SU-DHL-6 (cell line): ENCODE measurements at regions not wholly inside any gene's neighbourhood (a gene's known extent, or its start where the extent isn't known, plus 50 kb on each side); places are given as distances from the start of the nearest gene placed in this dataset.

ENCODE experiments used
- H2AFZ ChIP-seq: fragments of 200-600 bp; sonication (generic); 2 replicates; pipeline ENCODE4 v1.6.1; 2014; ENCODE audit warnings: low read depth, mild to moderate bottlenecking, moderate library complexity, mixed read lengths, antibody characterized with exemption, low read length; ENCODE audit not compliant: severe bottlenecking
- H3F3A ChIP-seq: fragments of 200-600 bp; shearing (Covaris generic); 2 replicates; pipeline ENCODE4 v1.6.0; 2016; ENCODE audit warnings: antibody characterized with exemption, mild to moderate bottlenecking; ENCODE audit not compliant: insufficient read depth
- H3K27ac ChIP-seq: fragments of 200-600 bp; sonication (generic); 2 replicates; pipeline ENCODE4 v1.5.1; 2016; ENCODE audit warnings: low read depth, mild to moderate bottlenecking, low read length, moderate library complexity, mixed read lengths
- H3K27me3 ChIP-seq: fragments of 200-600 bp; sonication (generic), shearing (Covaris generic); 2 replicates; pipeline ENCODE4 v1.6.0; 2014; ENCODE audit warnings: mild to moderate bottlenecking, low read length
- H3K36me3 ChIP-seq: fragments of 200-600 bp; sonication (generic); 2 replicates; pipeline ENCODE4 v1.6.1; 2014; ENCODE audit warnings: mild to moderate bottlenecking, low read length, mixed read lengths
- H3K4me2 ChIP-seq: fragments of 300-600, 200-600 bp; shearing (Covaris generic), sonication (generic); 2 replicates; pipeline ENCODE4 v1.6.0; 2014; ENCODE audit warnings: low read length, low read depth, mild to moderate bottlenecking; ENCODE audit not compliant: poor library complexity, severe bottlenecking
- H3K4me3 ChIP-seq: fragments of 200-600 bp; sonication (generic); 2 replicates; pipeline ENCODE4 v1.5.1; 2014; ENCODE audit warnings: antibody characterized with exemption, low read length, mild to moderate bottlenecking, mixed read lengths; ENCODE audit not compliant: insufficient read depth, poor library complexity, severe bottlenecking
- H3K79me2 ChIP-seq: fragments of 200-600 bp; sonication (generic); 2 replicates; pipeline ENCODE4 v1.6.1; 2014; ENCODE audit warnings: mild to moderate bottlenecking, low read length, moderate library complexity; ENCODE audit not compliant: insufficient read depth
- H3K9ac ChIP-seq: fragments of 200-600 bp; sonication (generic); 2 replicates; pipeline ENCODE4 v1.7.0; 2014; ENCODE audit warnings: mild to moderate bottlenecking, low read length
- H3K9me2 ChIP-seq: fragments of 200-600 bp; sonication (generic); replicated peaks from 2 replicates; pipeline ENCODE4 v1.6.1; 2014; ENCODE audit warnings: low read length; ENCODE audit not compliant: insufficient read depth
- H3K9me3 ChIP-seq: fragments of 200-600 bp; sonication (generic); 2 replicates; pipeline ENCODE4 v1.6.1; 2014; ENCODE audit warnings: low read length, mixed read lengths; ENCODE audit not compliant: insufficient read depth
- H4K20me1 ChIP-seq: fragments of 200-600 bp; sonication (generic); 2 replicates; pipeline ENCODE4 v1.6.1; 2014; ENCODE audit warnings: low read depth, mild to moderate bottlenecking, antibody characterized with exemption, low read length, moderate library complexity, mixed read lengths
- EZH2phosphoT487 ChIP-seq: fragments of 200-600 bp; sonication (generic), shearing (Covaris generic); conservative IDR thresholded peaks from 2 replicates; pipeline ENCODE4 v1.6.1; 2018; ENCODE audit warnings: mild to moderate bottlenecking, antibody characterized with exemption, low read length, moderate library complexity, mixed read lengths
- TF ChIP-seq, protein P1 (sequence below): fragments of 200-600 bp; sonication (generic); IDR thresholded peaks from one replicate; pipeline ENCODE4 v1.5.1; 2017; ENCODE audit warnings: antibody characterized with exemption, mild to moderate bottlenecking, low read length, moderate library complexity; ENCODE audit not compliant: insufficient read depth, poor library complexity, severe bottlenecking

DNA sequence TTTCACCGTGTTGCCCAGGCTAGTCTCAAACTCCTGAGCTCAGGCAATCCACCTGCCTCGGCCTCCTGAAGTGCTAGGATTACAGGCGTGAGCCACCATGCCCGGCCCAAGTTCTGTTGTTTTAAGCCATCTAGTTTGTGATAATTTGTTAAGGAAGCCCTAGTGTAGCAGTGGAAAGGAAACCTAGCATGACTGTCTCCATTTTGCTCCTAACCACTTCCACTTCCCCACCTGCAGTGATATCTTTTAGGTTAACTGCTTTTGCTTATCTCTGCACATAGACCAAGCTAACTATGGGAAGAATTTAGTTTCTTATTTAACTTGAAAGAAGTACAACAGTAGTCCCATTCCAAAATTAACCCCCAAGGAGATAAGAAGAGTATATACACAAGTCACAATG, 109.5 kb upstream of the NAP1L1 start:
- H4K20me1 ChIP-seq: no peaks in the 10 kb centered on the region
- TF ChIP-seq EZH2phosphoT487: no peak
- TF ChIP-seq, protein P1, sequence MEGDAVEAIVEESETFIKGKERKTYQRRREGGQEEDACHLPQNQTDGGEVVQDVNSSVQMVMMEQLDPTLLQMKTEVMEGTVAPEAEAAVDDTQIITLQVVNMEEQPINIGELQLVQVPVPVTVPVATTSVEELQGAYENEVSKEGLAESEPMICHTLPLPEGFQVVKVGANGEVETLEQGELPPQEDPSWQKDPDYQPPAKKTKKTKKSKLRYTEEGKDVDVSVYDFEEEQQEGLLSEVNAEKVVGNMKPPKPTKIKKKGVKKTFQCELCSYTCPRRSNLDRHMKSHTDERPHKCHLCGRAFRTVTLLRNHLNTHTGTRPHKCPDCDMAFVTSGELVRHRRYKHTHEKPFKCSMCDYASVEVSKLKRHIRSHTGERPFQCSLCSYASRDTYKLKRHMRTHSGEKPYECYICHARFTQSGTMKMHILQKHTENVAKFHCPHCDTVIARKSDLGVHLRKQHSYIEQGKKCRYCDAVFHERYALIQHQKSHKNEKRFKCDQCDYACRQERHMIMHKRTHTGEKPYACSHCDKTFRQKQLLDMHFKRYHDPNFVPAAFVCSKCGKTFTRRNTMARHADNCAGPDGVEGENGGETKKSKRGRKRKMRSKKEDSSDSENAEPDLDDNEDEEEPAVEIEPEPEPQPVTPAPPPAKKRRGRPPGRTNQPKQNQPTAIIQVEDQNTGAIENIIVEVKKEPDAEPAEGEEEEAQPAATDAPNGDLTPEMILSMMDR: no peak

DNA sequence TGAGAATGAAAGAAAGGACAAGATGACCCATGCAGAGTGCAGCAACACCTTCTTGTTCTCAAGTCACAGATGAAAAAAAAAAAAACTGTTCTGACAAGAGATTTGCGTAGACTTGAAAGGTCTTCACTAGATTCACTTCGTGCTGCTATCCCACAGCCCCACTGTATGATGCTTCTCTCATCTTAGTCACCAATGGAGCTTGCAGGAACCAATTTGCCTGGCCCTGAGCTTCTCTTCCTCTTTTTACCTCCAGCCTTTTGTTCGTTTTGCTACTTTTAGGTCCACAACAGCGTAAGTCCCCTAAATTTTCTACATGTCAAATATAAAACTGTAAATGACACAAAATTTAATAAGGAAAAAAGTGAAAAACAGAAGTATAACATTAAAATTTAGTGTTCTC, 107.9 kb upstream of the NAP1L1 start:
- H3K27ac ChIP-seq: no peak overlapping the region
- H3K9me3 ChIP-seq: no peaks in the 10 kb centered on the region
- no peaks in the 10 kb centered on the region for H3K36me3 ChIP-seq
- no peak overlapping the region for H3K4me2 ChIP-seq
- H3K9ac ChIP-seq: no peak overlapping the region
- no peaks in the 10 kb centered on the region for H3K9me2 ChIP-seq
- no peak overlapping the region for H2AFZ ChIP-seq
- H3K4me3 ChIP-seq: no peak overlapping the region
- no peaks in the 10 kb centered on the region for H3K79me2 ChIP-seq
- TF ChIP-seq, protein P1: no peak
- no peak for TF ChIP-seq EZH2phosphoT487
- H3F3A ChIP-seq: no peaks in the 10 kb centered on the region
- no peaks in the 10 kb centered on the region for H4K20me1 ChIP-seq
- H3K27me3 ChIP-seq: no peaks in the 10 kb centered on the region

More for the DNA sequence above, 109.5 kb upstream of the NAP1L1 start:
- Histone ChIP-seq H3K9me3 (peaks cover 9% of the 10 kb centered on the region; the same call in 1 of the 2 replicates), H3F3A (no peaks in the 10 kb centered on the region), H3K79me2 (no peaks in the 10 kb centered on the region), H3K27me3 (no peaks in the 10 kb centered on the region), H3K4me2 (no peak overlapping the region), H2AFZ (no peak overlapping the region), H3K9ac (no peak overlapping the region), H3K9me2 (no peaks in the 10 kb centered on the region), H3K36me3 (no peaks in the 10 kb centered on the region), H3K27ac (no peak overlapping the region), H3K4me3 (no peak overlapping the region)

DNA sequence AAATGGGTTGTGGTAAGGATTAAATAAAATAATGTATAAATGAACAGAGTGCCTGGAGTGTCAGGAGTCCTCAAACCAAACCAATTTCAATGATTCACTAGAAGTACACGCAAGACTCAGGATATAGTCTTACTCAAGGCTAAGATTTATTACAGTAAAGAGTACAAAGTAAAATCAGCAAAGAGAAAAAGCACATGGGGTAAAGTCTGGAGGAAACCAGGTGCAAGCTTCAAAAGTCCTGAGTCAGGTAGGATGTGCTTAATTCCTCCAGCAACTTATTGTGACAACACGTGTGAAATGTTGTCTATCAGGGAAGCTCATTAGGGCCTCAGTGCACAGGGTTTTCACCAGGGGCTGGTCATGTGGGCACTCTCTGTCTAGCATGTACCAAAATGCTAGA, 105.8 kb upstream of the NAP1L1 start:
- H3K27me3 ChIP-seq: no peaks in the 10 kb centered on the region
- H3K27ac ChIP-seq: no peak overlapping the region
- H3K9me3 ChIP-seq: no peaks in the 10 kb centered on the region
- no peak overlapping the region for H3K4me3 ChIP-seq
- no peaks in the 10 kb centered on the region for H4K20me1 ChIP-seq
- no peaks in the 10 kb centered on the region for H3K79me2 ChIP-seq
- no peak overlapping the region for H2AFZ ChIP-seq
- no peak overlapping the region for H3K4me2 ChIP-seq
- H3K9me2 ChIP-seq: no peaks in the 10 kb centered on the region
- H3K36me3 ChIP-seq: no peaks in the 10 kb centered on the region
- no peak overlapping the region for H3K9ac ChIP-seq
- H3F3A ChIP-seq: no peaks in the 10 kb centered on the region
- no peak for TF ChIP-seq EZH2phosphoT487
- TF ChIP-seq, protein P1: no peak

DNA sequence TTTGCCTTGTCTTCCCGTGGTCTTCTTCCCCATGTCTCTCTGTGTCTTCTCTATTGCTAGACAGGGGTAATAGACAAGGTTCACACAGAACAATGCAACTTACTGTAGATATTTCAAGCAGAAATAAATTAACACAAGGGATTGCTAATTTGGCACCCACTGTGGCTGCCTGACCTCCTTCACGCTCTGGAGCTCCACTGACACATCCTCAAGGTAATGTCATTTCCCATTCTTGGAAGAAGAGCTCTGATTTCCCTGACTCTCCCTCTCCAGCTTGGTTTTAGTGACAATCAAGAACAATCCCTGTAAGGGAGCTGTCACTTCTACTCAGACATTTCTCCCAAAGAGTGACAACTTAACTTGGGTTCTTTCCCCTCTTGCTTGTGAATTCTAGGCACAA, 105.4 kb upstream of the NAP1L1 start:
- no peaks in the 10 kb centered on the region for H3F3A ChIP-seq
- no peak overlapping the region for H3K27ac ChIP-seq
- H3K9me3 ChIP-seq: no peaks in the 10 kb centered on the region
- no peaks in the 10 kb centered on the region for H3K27me3 ChIP-seq
- H3K79me2 ChIP-seq: no peaks in the 10 kb centered on the region
- H2AFZ ChIP-seq: no peak overlapping the region
- no peaks in the 10 kb centered on the region for H3K9me2 ChIP-seq
- H3K4me2 ChIP-seq: no peak overlapping the region
- no peak overlapping the region for H3K4me3 ChIP-seq
- no peaks in the 10 kb centered on the region for H4K20me1 ChIP-seq
- no peaks in the 10 kb centered on the region for H3K36me3 ChIP-seq
- TF ChIP-seq EZH2phosphoT487: no peak
- TF ChIP-seq, protein P1: no peak
- H3K9ac ChIP-seq: no peak overlapping the region
